ENCODE measurements at regions not wholly inside any gene's neighbourhood (a gene's known extent, or its start where the extent isn't known, plus 50 kb on each side); places are given as distances from the start of the nearest gene placed in this dataset.

DNA sequence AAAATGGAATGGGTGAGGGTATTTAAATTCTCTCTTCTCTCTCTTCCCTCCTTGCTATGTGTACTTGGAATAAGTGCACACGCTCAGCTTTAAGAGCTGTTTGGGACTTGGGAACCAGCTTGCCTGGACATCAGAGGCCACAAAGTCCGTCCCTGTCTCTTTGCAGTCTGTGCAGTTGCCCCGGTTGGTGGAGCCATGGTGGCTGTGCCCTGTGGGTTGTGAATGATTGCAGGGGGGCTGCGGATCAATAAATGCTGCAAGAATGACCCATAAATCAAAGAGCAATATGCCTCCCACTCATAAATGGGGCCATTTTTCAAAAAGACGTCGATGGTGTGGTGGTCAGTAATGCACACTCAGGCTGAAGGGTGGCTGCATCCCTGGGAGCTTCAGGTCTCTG is 135.1 kb upstream of the CST7 start:
- Histone ChIP-seq H3K9me3 (0 out of 3 replicates have a peak, but pooled peaks cover under 1% of the 10 kb centered on the region), H3K4me3 (no peak overlapping the region), H3K27ac (no peak overlapping the region), H3K4me2 (no peak overlapping the region), H3K4me1 (no peaks in the 10 kb centered on the region)
- ChIA-PET POLR2A (no interaction called here), CTCF (no interaction called here)
- FAIRE-seq, result no peak
- 45% methylated on average over 6 of the region's 6 CpGs for WGBS (ENCODE audit: missing lambda C conversion rate)
- TF ChIP-seq CBX2 (IDR thresholded peaks at IDR 0.05; ENCODE audit: borderline replicate concordance, low read depth) (no peak), EHF (CRISPR knock-in tag; IDR thresholded peaks at IDR 0.05) (no peak), HDAC2 (IDR thresholded peaks at IDR 0.05) (no peak), CEBPB (IDR thresholded peaks at IDR 0.05) (no peak), CHD2 (IDR thresholded peaks at IDR 0.05; ENCODE audit: low read length, partially characterized antibody) (no peak), SMC3 (IDR thresholded peaks at IDR 0.05) (no peak), JUNB (IDR thresholded peaks at IDR 0.05) (no peak), KDM1A (IDR thresholded peaks at IDR 0.05; ENCODE audit: low read depth) (no peak), FOXS1 (CRISPR knock-in tag; IDR thresholded peaks at IDR 0.05) (no peak), ESRRA (IDR thresholded peaks at IDR 0.05; ENCODE audit: borderline replicate concordance, low read length) (no peak), MAFK (IDR thresholded peaks at IDR 0.05; ENCODE audit: partially characterized antibody) (no peak), SREBF2 (IDR thresholded peaks at IDR 0.05) (no peak), HOXB5 (CRISPR knock-in tag; IDR thresholded peaks at IDR 0.05) (no peak), ZC3H11A (IDR thresholded peaks at IDR 0.05) (no peak), EHMT2 (IDR thresholded peaks at IDR 0.05; ENCODE audit: low read depth) (no peak), HOXA7 (CRISPR knock-in tag; IDR thresholded peaks at IDR 0.05) (no peak)
- TF ChIP-seq, protein P1, sequence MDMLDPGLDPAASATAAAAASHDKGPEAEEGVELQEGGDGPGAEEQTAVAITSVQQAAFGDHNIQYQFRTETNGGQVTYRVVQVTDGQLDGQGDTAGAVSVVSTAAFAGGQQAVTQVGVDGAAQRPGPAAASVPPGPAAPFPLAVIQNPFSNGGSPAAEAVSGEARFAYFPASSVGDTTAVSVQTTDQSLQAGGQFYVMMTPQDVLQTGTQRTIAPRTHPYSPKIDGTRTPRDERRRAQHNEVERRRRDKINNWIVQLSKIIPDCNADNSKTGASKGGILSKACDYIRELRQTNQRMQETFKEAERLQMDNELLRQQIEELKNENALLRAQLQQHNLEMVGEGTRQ (IDR thresholded peaks at IDR 0.05), result no peak
- TF ChIP-seq, protein P2, sequence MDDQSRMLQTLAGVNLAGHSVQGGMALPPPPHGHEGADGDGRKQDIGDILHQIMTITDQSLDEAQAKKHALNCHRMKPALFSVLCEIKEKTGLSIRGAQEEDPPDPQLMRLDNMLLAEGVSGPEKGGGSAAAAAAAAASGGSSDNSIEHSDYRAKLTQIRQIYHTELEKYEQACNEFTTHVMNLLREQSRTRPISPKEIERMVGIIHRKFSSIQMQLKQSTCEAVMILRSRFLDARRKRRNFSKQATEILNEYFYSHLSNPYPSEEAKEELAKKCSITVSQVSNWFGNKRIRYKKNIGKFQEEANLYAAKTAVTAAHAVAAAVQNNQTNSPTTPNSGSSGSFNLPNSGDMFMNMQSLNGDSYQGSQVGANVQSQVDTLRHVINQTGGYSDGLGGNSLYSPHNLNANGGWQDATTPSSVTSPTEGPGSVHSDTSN (IDR thresholded peaks at IDR 0.05), result no peak
- TF ChIP-seq, protein P3, sequence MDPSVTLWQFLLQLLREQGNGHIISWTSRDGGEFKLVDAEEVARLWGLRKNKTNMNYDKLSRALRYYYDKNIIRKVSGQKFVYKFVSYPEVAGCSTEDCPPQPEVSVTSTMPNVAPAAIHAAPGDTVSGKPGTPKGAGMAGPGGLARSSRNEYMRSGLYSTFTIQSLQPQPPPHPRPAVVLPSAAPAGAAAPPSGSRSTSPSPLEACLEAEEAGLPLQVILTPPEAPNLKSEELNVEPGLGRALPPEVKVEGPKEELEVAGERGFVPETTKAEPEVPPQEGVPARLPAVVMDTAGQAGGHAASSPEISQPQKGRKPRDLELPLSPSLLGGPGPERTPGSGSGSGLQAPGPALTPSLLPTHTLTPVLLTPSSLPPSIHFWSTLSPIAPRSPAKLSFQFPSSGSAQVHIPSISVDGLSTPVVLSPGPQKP (IDR thresholded peaks at IDR 0.05; ENCODE audit: low read depth, low read length), result no peak
- ATAC-seq, result no peak
- DNase-seq (ENCODE audit: low read depth in 1 of 2, low spot score in 1 of 2), result no peak

DNA sequence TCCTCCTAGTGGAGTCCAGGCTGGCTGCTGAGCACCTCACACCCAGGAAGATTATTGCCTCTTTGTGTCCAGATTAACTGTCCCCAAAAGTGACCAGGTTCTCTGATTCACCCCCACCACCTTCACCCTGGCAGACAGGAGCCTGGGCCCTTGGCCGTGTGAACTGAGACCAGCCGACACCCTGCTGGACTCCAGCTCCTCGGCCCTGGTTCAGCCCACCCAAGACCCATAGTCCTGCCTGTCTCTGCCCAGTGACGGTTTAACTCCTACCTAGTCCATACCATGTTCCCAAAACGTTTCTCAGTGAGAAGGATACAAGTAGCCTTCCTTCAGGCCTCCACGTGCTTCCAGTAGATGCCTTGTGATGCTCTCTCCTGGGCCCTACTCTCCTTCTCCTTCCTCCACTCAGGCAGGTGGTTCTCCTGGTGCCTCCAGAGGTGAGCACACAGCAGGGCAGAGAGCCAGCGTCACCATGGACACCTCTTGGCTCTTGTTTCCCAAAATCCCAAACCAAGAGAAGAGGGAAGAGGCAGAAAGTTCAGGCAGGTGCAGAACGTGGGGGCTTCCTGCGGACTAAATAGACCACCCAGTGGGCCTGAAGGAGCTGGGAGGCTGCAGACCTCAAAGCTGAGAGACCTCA is 134.4 kb upstream of the CST7 start:
- ATAC-seq, result no peak
- POLR2A ChIA-PET, result no interaction called here
- no peak for TF ChIP-seq MAFK (IDR thresholded peaks at IDR 0.05; ENCODE audit: partially characterized antibody)
- TF ChIP-seq, protein P4, sequence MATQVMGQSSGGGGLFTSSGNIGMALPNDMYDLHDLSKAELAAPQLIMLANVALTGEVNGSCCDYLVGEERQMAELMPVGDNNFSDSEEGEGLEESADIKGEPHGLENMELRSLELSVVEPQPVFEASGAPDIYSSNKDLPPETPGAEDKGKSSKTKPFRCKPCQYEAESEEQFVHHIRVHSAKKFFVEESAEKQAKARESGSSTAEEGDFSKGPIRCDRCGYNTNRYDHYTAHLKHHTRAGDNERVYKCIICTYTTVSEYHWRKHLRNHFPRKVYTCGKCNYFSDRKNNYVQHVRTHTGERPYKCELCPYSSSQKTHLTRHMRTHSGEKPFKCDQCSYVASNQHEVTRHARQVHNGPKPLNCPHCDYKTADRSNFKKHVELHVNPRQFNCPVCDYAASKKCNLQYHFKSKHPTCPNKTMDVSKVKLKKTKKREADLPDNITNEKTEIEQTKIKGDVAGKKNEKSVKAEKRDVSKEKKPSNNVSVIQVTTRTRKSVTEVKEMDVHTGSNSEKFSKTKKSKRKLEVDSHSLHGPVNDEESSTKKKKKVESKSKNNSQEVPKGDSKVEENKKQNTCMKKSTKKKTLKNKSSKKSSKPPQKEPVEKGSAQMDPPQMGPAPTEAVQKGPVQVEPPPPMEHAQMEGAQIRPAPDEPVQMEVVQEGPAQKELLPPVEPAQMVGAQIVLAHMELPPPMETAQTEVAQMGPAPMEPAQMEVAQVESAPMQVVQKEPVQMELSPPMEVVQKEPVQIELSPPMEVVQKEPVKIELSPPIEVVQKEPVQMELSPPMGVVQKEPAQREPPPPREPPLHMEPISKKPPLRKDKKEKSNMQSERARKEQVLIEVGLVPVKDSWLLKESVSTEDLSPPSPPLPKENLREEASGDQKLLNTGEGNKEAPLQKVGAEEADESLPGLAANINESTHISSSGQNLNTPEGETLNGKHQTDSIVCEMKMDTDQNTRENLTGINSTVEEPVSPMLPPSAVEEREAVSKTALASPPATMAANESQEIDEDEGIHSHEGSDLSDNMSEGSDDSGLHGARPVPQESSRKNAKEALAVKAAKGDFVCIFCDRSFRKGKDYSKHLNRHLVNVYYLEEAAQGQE (IDR thresholded peaks at IDR 0.05), result no peak
- no peak for TF ChIP-seq CHD4 (IDR thresholded peaks at IDR 0.05; ENCODE audit: borderline replicate concordance)
- TF ChIP-seq, protein P5, sequence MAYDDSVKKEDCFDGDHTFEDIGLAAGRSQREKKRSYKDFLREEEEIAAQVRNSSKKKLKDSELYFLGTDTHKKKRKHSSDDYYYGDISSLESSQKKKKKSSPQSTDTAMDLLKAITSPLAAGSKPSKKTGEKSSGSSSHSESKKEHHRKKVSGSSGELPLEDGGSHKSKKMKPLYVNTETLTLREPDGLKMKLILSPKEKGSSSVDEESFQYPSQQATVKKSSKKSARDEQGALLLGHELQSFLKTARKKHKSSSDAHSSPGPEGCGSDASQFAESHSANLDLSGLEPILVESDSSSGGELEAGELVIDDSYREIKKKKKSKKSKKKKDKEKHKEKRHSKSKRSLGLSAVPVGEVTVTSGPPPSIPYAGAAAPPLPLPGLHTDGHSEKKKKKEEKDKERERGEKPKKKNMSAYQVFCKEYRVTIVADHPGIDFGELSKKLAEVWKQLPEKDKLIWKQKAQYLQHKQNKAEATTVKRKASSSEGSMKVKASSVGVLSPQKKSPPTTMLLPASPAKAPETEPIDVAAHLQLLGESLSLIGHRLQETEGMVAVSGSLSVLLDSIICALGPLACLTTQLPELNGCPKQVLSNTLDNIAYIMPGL (CRISPR knock-in tag; IDR thresholded peaks at IDR 0.05; ENCODE audit: borderline replicate concordance), result no peak
- no peak for TF ChIP-seq RCOR1 (IDR thresholded peaks at IDR 0.05; ENCODE audit: low read depth, low read length)
- TF ChIP-seq HEYL (CRISPR knock-in tag; IDR thresholded peaks at IDR 0.05), result no peak
- TF ChIP-seq GATA3 (IDR thresholded peaks at IDR 0.05; ENCODE audit: borderline replicate concordance), result no peak
- TF ChIP-seq JUNB (IDR thresholded peaks at IDR 0.05), result no peak
- no peak for TF ChIP-seq FOSL2 (IDR thresholded peaks at IDR 0.05)
- no peak for TF ChIP-seq FOSL2 (CRISPR knock-in tag; IDR thresholded peaks at IDR 0.05)
- H3K4me2 ChIP-seq, result no peak overlapping the region
- no peak overlapping the region for H3K27ac ChIP-seq
- H3K9me3 ChIP-seq, result peaks cover 6% of the 10 kb centered on the region; the same call in 1 of the 3 replicates
- WGBS (ENCODE audit: missing lambda C conversion rate), result 29% methylated on average over 9 of the region's 9 CpGs
- H3K4me1 ChIP-seq, result no peaks in the 10 kb centered on the region
- no peak for DNase-seq (ENCODE audit: low read depth in 1 of 2, low spot score in 1 of 2)
- FAIRE-seq, result no peak
- H3K4me3 ChIP-seq, result no peak overlapping the region
- CTCF ChIA-PET, result no interaction called here

Data from A549 (cell line).